ENCODE measurements at regions not wholly inside any gene's neighbourhood (a gene's known extent, or its start where the extent isn't known, plus 50 kb on each side); places are given as distances from the start of the nearest gene placed in this dataset.

- CTCF ChIA-PET, result no interaction called here
- H3K4me3 ChIP-seq (ENCODE audit: low read depth, low read length), result no peak overlapping the region
- no peaks in the 10 kb centered on the region for H3K4me1 ChIP-seq (ENCODE audit: control insufficient read depth, insufficient read depth, low read length)
- TF ChIP-seq ZBTB8A (tag by site-specific recombination; IDR thresholded peaks at IDR 0.05), result no peak
- TF ChIP-seq ZIC2 (tag by site-specific recombination; IDR thresholded peaks at IDR 0.05), result no peak
- no peak for TF ChIP-seq TRIM28 (IDR thresholded peaks at IDR 0.05; ENCODE audit: borderline replicate concordance, low read length)
- TF ChIP-seq, protein P1, sequence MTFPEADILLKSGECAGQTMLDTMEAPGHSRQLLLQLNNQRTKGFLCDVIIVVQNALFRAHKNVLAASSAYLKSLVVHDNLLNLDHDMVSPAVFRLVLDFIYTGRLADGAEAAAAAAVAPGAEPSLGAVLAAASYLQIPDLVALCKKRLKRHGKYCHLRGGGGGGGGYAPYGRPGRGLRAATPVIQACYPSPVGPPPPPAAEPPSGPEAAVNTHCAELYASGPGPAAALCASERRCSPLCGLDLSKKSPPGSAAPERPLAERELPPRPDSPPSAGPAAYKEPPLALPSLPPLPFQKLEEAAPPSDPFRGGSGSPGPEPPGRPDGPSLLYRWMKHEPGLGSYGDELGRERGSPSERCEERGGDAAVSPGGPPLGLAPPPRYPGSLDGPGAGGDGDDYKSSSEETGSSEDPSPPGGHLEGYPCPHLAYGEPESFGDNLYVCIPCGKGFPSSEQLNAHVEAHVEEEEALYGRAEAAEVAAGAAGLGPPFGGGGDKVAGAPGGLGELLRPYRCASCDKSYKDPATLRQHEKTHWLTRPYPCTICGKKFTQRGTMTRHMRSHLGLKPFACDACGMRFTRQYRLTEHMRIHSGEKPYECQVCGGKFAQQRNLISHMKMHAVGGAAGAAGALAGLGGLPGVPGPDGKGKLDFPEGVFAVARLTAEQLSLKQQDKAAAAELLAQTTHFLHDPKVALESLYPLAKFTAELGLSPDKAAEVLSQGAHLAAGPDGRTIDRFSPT (tag by site-specific recombination; IDR thresholded peaks at IDR 0.05), result no peak
- no peak for TF ChIP-seq ZBTB7A (tag by site-specific recombination; IDR thresholded peaks at IDR 0.05; ENCODE audit: low read depth)
- TF ChIP-seq ZFP41 (tag by site-specific recombination; IDR thresholded peaks at IDR 0.05; ENCODE audit: borderline replicate concordance), result no peak
- TF ChIP-seq ZNF449 (tag by site-specific recombination; IDR thresholded peaks at IDR 0.05), result no peak
- H3K27ac ChIP-seq (ENCODE audit: extremely low read depth, low read depth, low read length), result no peak overlapping the region
- no peaks in the 10 kb centered on the region for H3K36me3 ChIP-seq (ENCODE audit: control insufficient read depth in 2 of 2, insufficient read depth in 1 of 2, low read length in 2 of 2)
- POLR2A ChIA-PET, result no interaction called here
- H3K9me3 ChIP-seq (ENCODE audit: control insufficient read depth, insufficient read depth, low read depth, low read length), result no peaks in the 10 kb centered on the region
Measured at GRCh38 chr2:83730223-83730622, 728.9 kb downstream of the SUCLG1 start.

DNA sequence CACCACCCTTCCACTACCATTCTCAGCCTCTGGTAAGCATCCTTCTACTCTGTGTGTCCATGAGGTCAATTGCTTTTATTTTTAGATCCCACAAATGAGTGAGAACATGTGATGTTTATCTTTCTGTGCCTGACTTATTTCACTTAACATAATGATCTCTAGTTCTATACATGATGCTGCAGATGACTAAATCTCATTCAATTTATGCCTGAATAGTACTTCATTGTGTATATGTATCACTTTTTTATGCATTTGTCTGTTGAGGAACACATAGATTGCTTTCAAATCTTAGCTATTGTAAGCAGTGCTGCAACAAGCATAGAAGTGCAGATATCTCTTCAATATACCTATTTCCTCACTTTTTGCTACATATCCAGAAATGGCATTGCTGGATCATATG lies 733.3 kb downstream of the SUCLG1 start:
- CTCF ChIA-PET, result no interaction called here
- H3K9me3 ChIP-seq (ENCODE audit: control insufficient read depth, insufficient read depth, low read depth, low read length), result no peaks in the 10 kb centered on the region
- POLR2A ChIA-PET, result no interaction called here
- no peak overlapping the region for H3K4me3 ChIP-seq (ENCODE audit: low read depth, low read length)
- H3K4me1 ChIP-seq (ENCODE audit: control insufficient read depth, insufficient read depth, low read length), result no peaks in the 10 kb centered on the region
- H3K27ac ChIP-seq (ENCODE audit: extremely low read depth, low read depth, low read length), result no peak overlapping the region
- TF ChIP-seq ZNF146 (tag by site-specific recombination; IDR thresholded peaks at IDR 0.05) (no peak), ZBTB7A (tag by site-specific recombination; IDR thresholded peaks at IDR 0.05; ENCODE audit: low read depth) (no peak), ZNF423 (tag by site-specific recombination; IDR thresholded peaks at IDR 0.05) (no peak), ZNF138 (tag by site-specific recombination; IDR thresholded peaks at IDR 0.05; ENCODE audit: borderline replicate concordance) (no peak), ZNF140 (tag by site-specific recombination; IDR thresholded peaks at IDR 0.05) (no peak), ZNF157 (tag by site-specific recombination; IDR thresholded peaks at IDR 0.05) (no peak), ZNF830 (tag by site-specific recombination; IDR thresholded peaks at IDR 0.05; ENCODE audit: low read depth) (no peak), ZBTB8A (tag by site-specific recombination; IDR thresholded peaks at IDR 0.05) (no peak), ZNF175 (tag by site-specific recombination; IDR thresholded peaks at IDR 0.05) (no peak), ZBTB26 (tag by site-specific recombination; optimal IDR thresholded peaks at IDR 0.05) (no peak), ZNF670 (tag by site-specific recombination; IDR thresholded peaks at IDR 0.05; ENCODE audit: low read depth) (no peak), ZNF19 (tag by site-specific recombination; IDR thresholded peaks at IDR 0.05; ENCODE audit: low read depth) (no peak), ZNF335 (tag by site-specific recombination; conservative IDR thresholded peaks at IDR 0.05) (no peak)
- no peaks in the 10 kb centered on the region for H3K36me3 ChIP-seq (ENCODE audit: control insufficient read depth in 2 of 2, insufficient read depth in 1 of 2, low read length in 2 of 2)

DNA sequence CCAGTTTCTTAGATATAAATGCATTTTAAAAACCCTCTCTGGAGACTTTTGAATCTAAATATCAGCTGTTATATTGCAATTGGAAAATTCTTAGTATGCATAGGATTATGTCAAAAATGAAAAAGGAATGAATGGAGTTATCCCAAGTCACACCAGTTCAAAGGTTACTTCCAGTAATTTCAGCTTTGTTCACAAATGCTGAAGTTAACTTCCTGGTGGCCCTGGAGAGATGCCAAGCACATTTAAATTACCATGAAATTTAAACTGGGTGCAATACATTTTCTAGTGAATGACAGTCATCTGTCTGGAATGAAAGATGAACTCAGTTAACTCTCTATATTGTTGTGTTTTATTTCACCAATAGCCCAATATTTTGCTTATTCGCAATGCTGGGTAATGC lies 753.9 kb downstream of the SUCLG1 start:
- Histone ChIP-seq H3K4me3 (ENCODE audit: low read depth, low read length) (no peak overlapping the region), H3K9me3 (ENCODE audit: control insufficient read depth, insufficient read depth, low read depth, low read length) (no peaks in the 10 kb centered on the region), H3K4me1 (ENCODE audit: control insufficient read depth, insufficient read depth, low read length) (no peaks in the 10 kb centered on the region), H3K27ac (ENCODE audit: extremely low read depth, low read depth, low read length) (no peak overlapping the region), H3K36me3 (ENCODE audit: control insufficient read depth in 2 of 2, insufficient read depth in 1 of 2, low read length in 2 of 2) (no peaks in the 10 kb centered on the region)
- ChIA-PET CTCF (no interaction called here), POLR2A (no interaction called here)
- no peak for TF ChIP-seq ZFP69B (tag by site-specific recombination; IDR thresholded peaks at IDR 0.05)
- TF ChIP-seq ZNF555 (tag by site-specific recombination; conservative IDR thresholded peaks at IDR 0.05), result no peak

Data from HEK293 (cell line).